ENCODE measurements at regions not wholly inside any gene's neighbourhood (a gene's known extent, or its start where the extent isn't known, plus 50 kb on each side); places are given as distances from the start of the nearest gene placed in this dataset.

GRCh38 chr13:86757236-86757978 is 913.8 kb upstream of the SLITRK5 start:
- peak; percentile 21 for DNase-seq

GRCh38 chr13:86758116-86758515 is 913.1 kb upstream of the SLITRK5 start:
- DNase-seq: no peak

- no peak for DNase-seq
These were observed 910.6 kb upstream of the SLITRK5 start for GRCh38 chr13:86760620-86761019.

GRCh38 chr13:86765462-86765861 is 905.7 kb upstream of the SLITRK5 start:
- no peak for DNase-seq

- DNase-seq: no peak
These were observed 882.6 kb upstream of the SLITRK5 start for GRCh38 chr13:86788616-86789015.

GRCh38 chr13:86792153-86792651 is 879.0 kb upstream of the SLITRK5 start:
- no peak for DNase-seq

GRCh38 chr13:86795858-86796257 is 875.3 kb upstream of the SLITRK5 start:
- no peak for DNase-seq

- no peak for DNase-seq
These were observed 860.8 kb upstream of the SLITRK5 start for GRCh38 chr13:86810361-86810760.

- DNase-seq: no peak
These were observed 858.0 kb upstream of the SLITRK5 start for GRCh38 chr13:86813198-86813597.

GRCh38 chr13:86825410-86825809 is 845.8 kb upstream of the SLITRK5 start:
- DNase-seq: no peak

GRCh38 chr13:86826232-86826631 is 844.9 kb upstream of the SLITRK5 start:
- no peak for DNase-seq

- no peak for DNase-seq
These were observed 841.1 kb upstream of the SLITRK5 start for GRCh38 chr13:86830046-86830445.

- DNase-seq: no peak
These were observed 840.1 kb upstream of the SLITRK5 start for GRCh38 chr13:86831084-86831483.

- no peak for DNase-seq
These were observed 832.6 kb upstream of the SLITRK5 start for GRCh38 chr13:86838411-86839120.

- DNase-seq: no peak
These were observed 832.0 kb upstream of the SLITRK5 start for GRCh38 chr13:86839221-86839620.

GRCh38 chr13:86840250-86841191 is 830.6 kb upstream of the SLITRK5 start:
- DNase-seq: no peak

- no peak for DNase-seq
These were observed 829.9 kb upstream of the SLITRK5 start for GRCh38 chr13:86841264-86841663.

GRCh38 chr13:86846501-86846900 is 824.7 kb upstream of the SLITRK5 start:
- no peak for DNase-seq

GRCh38 chr13:86848716-86849115 is 822.5 kb upstream of the SLITRK5 start:
- DNase-seq: no peak

- DNase-seq: no peak
These were observed 814.2 kb upstream of the SLITRK5 start for GRCh38 chr13:86856991-86857390.

GRCh38 chr13:86858216-86858615 is 813.0 kb upstream of the SLITRK5 start:
- DNase-seq: no peak

- DNase-seq: no peak
These were observed 809.0 kb upstream of the SLITRK5 start for GRCh38 chr13:86862137-86862536.

- DNase-seq: no peak
These were observed 806.8 kb upstream of the SLITRK5 start for GRCh38 chr13:86864376-86864775.
